Fibroblast of lung (primary cell): ENCODE measurements at regions not wholly inside any gene's neighbourhood (a gene's known extent, or its start where the extent isn't known, plus 50 kb on each side); places are given as distances from the start of the nearest gene placed in this dataset.

ENCODE experiments used
- DNase-seq, 2 donors: peaks; one replicate each; pipeline versions ENCODE4 v3.0.0 to v3.0.0-alpha.2; 2010; ENCODE audit warnings: low read depth in 2 of 2
- H2AFZ ChIP-seq: 2 replicates; pipeline ENCODE4 v1.5.1; 2012; ENCODE audit warnings: low read length, control low read depth, inconsistent platforms
- H3K27ac ChIP-seq: 2 replicates; pipeline ENCODE4 v1.5.1; 2011; ENCODE audit warnings: low read length, control low read depth; ENCODE audit not compliant: insufficient read depth
- H3K27me3 ChIP-seq: 2 replicates; pipeline ENCODE4 v1.5.1; 2011; ENCODE audit warnings: mild to moderate bottlenecking, low read length; ENCODE audit not compliant: control insufficient read depth, insufficient read depth
- H3K36me3 ChIP-seq: 2 replicates; pipeline ENCODE4 v1.5.1; 2011; ENCODE audit warnings: low read length; ENCODE audit not compliant: control insufficient read depth, insufficient read depth
- H3K4me1 ChIP-seq: 2 replicates; pipeline ENCODE4 v1.5.1; 2011; ENCODE audit warnings: low read length; ENCODE audit not compliant: control insufficient read depth, insufficient read depth; ENCODE audit errors: extremely low read depth
- H3K4me2 ChIP-seq: 2 replicates; pipeline ENCODE4 v1.5.1; 2011; ENCODE audit warnings: low read length, control low read depth; ENCODE audit not compliant: insufficient read depth; ENCODE audit errors: extremely low read depth
- H3K4me3 ChIP-seq, 4 experiments: fragments of 200-600 bp in 1 of 4; sonication (generic) in 1 of 4; replicated peaks in 1 of 4; 2 replicates each; pipeline ENCODE4 v1.5.1; 2011 to 2016; ENCODE audit warnings: low read length in 4 of 4, low read depth in 3 of 4, mild to moderate bottlenecking in 3 of 4, control low read depth in 2 of 4, inconsistent platforms in 1 of 4, mixed read lengths in 1 of 4; ENCODE audit not compliant: insufficient read depth in 1 of 4; ENCODE audit errors: control extremely low read depth in 1 of 4
- H3K79me2 ChIP-seq: 2 replicates; pipeline ENCODE4 v1.5.1; 2012; ENCODE audit warnings: mild to moderate bottlenecking, low read length, inconsistent platforms; ENCODE audit not compliant: control insufficient read depth, insufficient read depth
- H3K9ac ChIP-seq: 2 replicates; pipeline ENCODE4 v1.5.1; 2011; ENCODE audit warnings: mild to moderate bottlenecking, low read length, control low read depth; ENCODE audit not compliant: insufficient read depth
- H3K9me3 ChIP-seq: 2 replicates; pipeline ENCODE4 v1.5.1; 2012; ENCODE audit warnings: low read depth, low read length; ENCODE audit not compliant: control insufficient read depth, insufficient read depth
- H4K20me1 ChIP-seq: 2 replicates; pipeline ENCODE4 v1.5.1; 2011; ENCODE audit warnings: low read length; ENCODE audit not compliant: control insufficient read depth, insufficient read depth; ENCODE audit errors: extremely low read depth
- EZH2 ChIP-seq: IDR thresholded peaks from 2 replicates; pipeline ENCODE4 v1.5.1; 2012; ENCODE audit warnings: low read length, control low read depth, mild to moderate bottlenecking; ENCODE audit errors: missing control alignments
- TF ChIP-seq, protein P1 (sequence below), 2 donors: IDR thresholded peaks in 1 of 2; conservative IDR thresholded peaks in 1 of 2; 1 replicate in 1 of 2; 2 replicates in 1 of 2; pipeline ENCODE4 v1.5.1; 2011 to 2012; ENCODE audit warnings: low read length in 2 of 2, control low read depth in 1 of 2, inconsistent platforms in 1 of 2, low read depth in 1 of 2, mild to moderate bottlenecking in 1 of 2

- H3K4me2 ChIP-seq = no peak overlapping the region
- no peaks in the 10 kb centered on the region for H3K36me3 ChIP-seq
- no peaks in the 10 kb centered on the region for H3K79me2 ChIP-seq
- no peak overlapping the region for H3K9ac ChIP-seq
- TF ChIP-seq, protein P1, sequence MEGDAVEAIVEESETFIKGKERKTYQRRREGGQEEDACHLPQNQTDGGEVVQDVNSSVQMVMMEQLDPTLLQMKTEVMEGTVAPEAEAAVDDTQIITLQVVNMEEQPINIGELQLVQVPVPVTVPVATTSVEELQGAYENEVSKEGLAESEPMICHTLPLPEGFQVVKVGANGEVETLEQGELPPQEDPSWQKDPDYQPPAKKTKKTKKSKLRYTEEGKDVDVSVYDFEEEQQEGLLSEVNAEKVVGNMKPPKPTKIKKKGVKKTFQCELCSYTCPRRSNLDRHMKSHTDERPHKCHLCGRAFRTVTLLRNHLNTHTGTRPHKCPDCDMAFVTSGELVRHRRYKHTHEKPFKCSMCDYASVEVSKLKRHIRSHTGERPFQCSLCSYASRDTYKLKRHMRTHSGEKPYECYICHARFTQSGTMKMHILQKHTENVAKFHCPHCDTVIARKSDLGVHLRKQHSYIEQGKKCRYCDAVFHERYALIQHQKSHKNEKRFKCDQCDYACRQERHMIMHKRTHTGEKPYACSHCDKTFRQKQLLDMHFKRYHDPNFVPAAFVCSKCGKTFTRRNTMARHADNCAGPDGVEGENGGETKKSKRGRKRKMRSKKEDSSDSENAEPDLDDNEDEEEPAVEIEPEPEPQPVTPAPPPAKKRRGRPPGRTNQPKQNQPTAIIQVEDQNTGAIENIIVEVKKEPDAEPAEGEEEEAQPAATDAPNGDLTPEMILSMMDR (conservative IDR thresholded peaks at IDR 0.05 in 1 of 2, IDR thresholded peaks at IDR 0.05 in 1 of 2; ENCODE audit: low read depth in 1 of 2, low read length in 2 of 2) = no peak
- TF ChIP-seq EZH2 = no peak
- H3K27ac ChIP-seq = no peak overlapping the region
- no peaks in the 10 kb centered on the region for H3K4me1 ChIP-seq
- no peaks in the 10 kb centered on the region for H3K27me3 ChIP-seq
- no peak overlapping the region for H3K4me3 ChIP-seq
- DNase-seq = no peak
- no peaks in the 10 kb centered on the region for H3K9me3 ChIP-seq
- no peaks in the 10 kb centered on the region for H4K20me1 ChIP-seq
- no peak overlapping the region for H2AFZ ChIP-seq
Observed at GRCh38 chrX:116972362-116972761, 509.6 kb upstream of the CT83 start.

DNA sequence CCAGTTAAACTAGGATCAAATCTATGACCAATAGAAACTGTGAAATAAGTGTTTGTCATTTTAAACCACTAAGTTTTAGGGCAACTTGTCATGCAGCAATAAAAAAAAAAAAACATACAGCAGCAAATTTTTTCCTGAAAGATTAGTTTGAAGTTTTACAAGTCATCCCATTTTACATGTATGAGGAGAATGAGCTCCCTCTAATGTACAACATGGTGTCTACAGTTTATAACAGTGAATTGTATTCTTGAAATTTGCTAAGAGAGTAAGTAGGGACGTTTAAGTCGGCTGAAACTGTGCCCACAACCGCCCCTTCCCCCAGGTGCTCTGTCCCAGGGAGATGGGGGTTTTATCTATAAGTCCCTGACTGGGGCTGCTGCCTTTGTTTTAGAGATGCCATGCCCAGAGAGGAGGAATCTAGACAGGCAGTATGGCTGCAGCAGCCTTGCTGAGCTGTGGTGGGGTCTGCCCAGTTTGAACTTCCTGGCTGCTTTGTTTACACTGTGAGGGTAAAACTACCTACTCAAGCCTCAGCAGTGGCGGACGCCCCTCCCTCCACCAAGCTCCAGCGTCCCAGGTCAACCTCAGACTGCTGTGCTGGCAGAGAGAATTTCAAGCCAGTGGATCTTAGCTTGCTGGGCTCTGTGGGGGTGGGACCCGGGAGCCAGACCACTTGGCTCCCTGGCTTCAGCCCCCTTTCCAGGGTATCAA is 499.3 kb upstream of the CT83 start:
- DNase-seq = no peak
- no peaks in the 10 kb centered on the region for H3K9me3 ChIP-seq
- H3K9ac ChIP-seq = no peak overlapping the region
- no peaks in the 10 kb centered on the region for H3K27me3 ChIP-seq
- no peak overlapping the region for H3K4me3 ChIP-seq
- H3K4me1 ChIP-seq = no peaks in the 10 kb centered on the region
- no peak for TF ChIP-seq EZH2
- TF ChIP-seq, protein P1 (conservative IDR thresholded peaks at IDR 0.05 in 1 of 2, IDR thresholded peaks at IDR 0.05 in 1 of 2; ENCODE audit: low read depth in 1 of 2, low read length in 2 of 2) = no peak
- no peak overlapping the region for H2AFZ ChIP-seq
- no peak overlapping the region for H3K4me2 ChIP-seq
- no peak overlapping the region for H3K27ac ChIP-seq
- H3K79me2 ChIP-seq = no peaks in the 10 kb centered on the region
- no peaks in the 10 kb centered on the region for H3K36me3 ChIP-seq
- H4K20me1 ChIP-seq = no peaks in the 10 kb centered on the region

- H3K9me3 ChIP-seq = no peaks in the 10 kb centered on the region
- no peaks in the 10 kb centered on the region for H3K79me2 ChIP-seq
- H3K4me3 ChIP-seq = no peak overlapping the region
- TF ChIP-seq, protein P1 (conservative IDR thresholded peaks at IDR 0.05 in 1 of 2, IDR thresholded peaks at IDR 0.05 in 1 of 2; ENCODE audit: low read depth in 1 of 2, low read length in 2 of 2) = no peak
- TF ChIP-seq EZH2 = no peak
- no peaks in the 10 kb centered on the region for H3K36me3 ChIP-seq
- no peak overlapping the region for H2AFZ ChIP-seq
- H3K27me3 ChIP-seq = no peaks in the 10 kb centered on the region
- H3K4me2 ChIP-seq = no peak overlapping the region
- no peak overlapping the region for H3K27ac ChIP-seq
- no peak for DNase-seq
- H3K4me1 ChIP-seq = no peaks in the 10 kb centered on the region
- no peak overlapping the region for H3K9ac ChIP-seq
- no peaks in the 10 kb centered on the region for H4K20me1 ChIP-seq
Observed at GRCh38 chrX:116930311-116930710, 467.5 kb upstream of the CT83 start.
